HG02884 (cell line): ENCODE measurements at regions not wholly inside any gene's neighbourhood (a gene's known extent, or its start where the extent isn't known, plus 50 kb on each side); places are given as distances from the start of the nearest gene placed in this dataset.

Experiments used
- ATAC-seq: cut with Tn5 transposase; IDR thresholded peaks from one replicate; pipeline ENCODE4 v1.9.1; 2021; ENCODE audit warnings: mild to moderate bottlenecking, moderate library complexity; ENCODE audit not compliant: unreplicated experiment

GRCh38 chr1:3954170-3955169 is 54.4 kb upstream of the C1orf174 start:
- ATAC-seq: no peak

GRCh38 chr1:3955196-3955772 is 55.2 kb upstream of the C1orf174 start:
- ATAC-seq: no peak

GRCh38 chr1:3956527-3957170 is 56.6 kb upstream of the C1orf174 start:
- ATAC-seq: no peak

GRCh38 chr1:3959361-3959760 is 59.3 kb upstream of the C1orf174 start:
- ATAC-seq: no peak

GRCh38 chr1:3963554-3963953 is 63.5 kb upstream of the C1orf174 start:
- no peak for ATAC-seq

- ATAC-seq: no peak
Observed at GRCh38 chr1:3965693-3966092, 65.6 kb upstream of the C1orf174 start.

- ATAC-seq: no peak
Observed at GRCh38 chr1:3968851-3969250, 68.8 kb upstream of the C1orf174 start.

- no peak for ATAC-seq
Observed at GRCh38 chr1:3971981-3972380, 71.9 kb upstream of the C1orf174 start.

GRCh38 chr1:3975903-3976630 is 76.0 kb upstream of the C1orf174 start:
- ATAC-seq: no peak

GRCh38 chr1:3976821-3977220 is 76.7 kb upstream of the C1orf174 start:
- ATAC-seq: no peak

- ATAC-seq: no peak
Observed at GRCh38 chr1:3978196-3978989, 78.3 kb upstream of the C1orf174 start.

GRCh38 chr1:3978990-3979325 is 78.9 kb upstream of the C1orf174 start:
- ATAC-seq: no peak

- no peak for ATAC-seq
Observed at GRCh38 chr1:3981261-3981660, 81.2 kb upstream of the C1orf174 start.

GRCh38 chr1:3981746-3982505 is 81.9 kb upstream of the C1orf174 start:
- ATAC-seq: no peak

GRCh38 chr1:3983181-3983580 is 83.1 kb upstream of the C1orf174 start:
- ATAC-seq: no peak

- ATAC-seq: no peak
Observed at GRCh38 chr1:3984586-3984985, 84.5 kb upstream of the C1orf174 start.

GRCh38 chr1:3986686-3987218 is 86.7 kb upstream of the C1orf174 start:
- ATAC-seq: no peak

- no peak for ATAC-seq
Observed at GRCh38 chr1:3987669-3988235, 87.7 kb upstream of the C1orf174 start.

- no peak for ATAC-seq
Observed at GRCh38 chr1:3988431-3988830, 88.4 kb upstream of the C1orf174 start.
